Upper lobe of right lung (tissue), 1 donor: ENCODE measurements at regions not wholly inside any gene's neighbourhood (a gene's known extent, or its start where the extent isn't known, plus 50 kb on each side); places are given as distances from the start of the nearest gene placed in this dataset.

ENCODE experiments used
- ATAC-seq: fragments of 200-7000 bp; cut with Tn5 transposase; one replicate; pipeline ENCODE4 v1.9.1; 2020; ENCODE audit warnings: mild to moderate bottlenecking, moderate library complexity
- DNase-seq: peaks from one replicate; pipeline ENCODE4 v3.0.0-alpha.2; 2020
- H3K27ac ChIP-seq: fragments of 200-600 bp; one replicate; pipeline ENCODE4 v1.8.0; 2022
- H3K27me3 ChIP-seq: fragments of 200-600 bp; one replicate; pipeline ENCODE4 v1.8.0; 2022; ENCODE audit warnings: mild to moderate bottlenecking
- H3K36me3 ChIP-seq: fragments of 200-600 bp; one replicate; pipeline ENCODE4 v1.8.0; 2022
- H3K4me1 ChIP-seq: fragments of 200-600 bp; one replicate; pipeline ENCODE4 v1.8.0; 2022
- H3K4me3 ChIP-seq: fragments of 200-600 bp; one replicate; pipeline ENCODE4 v1.8.0; 2022; ENCODE audit warnings: mild to moderate bottlenecking
- H3K9me3 ChIP-seq: fragments of 200-600 bp; one replicate; pipeline ENCODE4 v1.8.0; 2022
- CTCF ChIP-seq: fragments of 200-600 bp; IDR thresholded peaks from one replicate; pipeline ENCODE4 v1.8.0; 2022; ENCODE audit warnings: antibody characterized with exemption
- intact Hi-C: fragments of 100-400 bp; cut with DNase I; formaldehyde crosslinking; loops from one replicate; pipeline ENCODE4 v1.11.0; 2022
- donor health status: DM: no; HTN: yes; CAD: no; lungs with severe emphysema.

- H3K36me3 ChIP-seq = no peaks in the 10 kb centered on the region
- DNase-seq = no peak
- H3K27me3 ChIP-seq = no peaks in the 10 kb centered on the region
- TF ChIP-seq CTCF = no peak
- H3K4me3 ChIP-seq = no peak overlapping the region
- ATAC-seq = no peak
- no peaks in the 10 kb centered on the region for H3K4me1 ChIP-seq
- no peak overlapping the region for H3K27ac ChIP-seq
- intact Hi-C loops = no loop called here
- no peaks in the 10 kb centered on the region for H3K9me3 ChIP-seq
Measured at GRCh38 chr10:118128675-118129074, 81.9 kb upstream of the RAB11FIP2 start.

GRCh38 chr10:118118716-118119115 is 72.0 kb upstream of the RAB11FIP2 start:
- no peaks in the 10 kb centered on the region for H3K9me3 ChIP-seq
- H3K36me3 ChIP-seq = no peaks in the 10 kb centered on the region
- no peak overlapping the region for H3K4me3 ChIP-seq
- no peak overlapping the region for H3K27ac ChIP-seq
- DNase-seq = no peak
- H3K4me1 ChIP-seq = no peaks in the 10 kb centered on the region
- no peak for TF ChIP-seq CTCF
- intact Hi-C loops = no loop called here
- no peaks in the 10 kb centered on the region for H3K27me3 ChIP-seq
- no peak for ATAC-seq

- DNase-seq (no peak), ATAC-seq (no peak)
- Histone ChIP-seq H3K27me3 (no peaks in the 10 kb centered on the region), H3K36me3 (no peaks in the 10 kb centered on the region), H3K4me3 (no peak overlapping the region), H3K9me3 (no peaks in the 10 kb centered on the region), H3K27ac (no peak overlapping the region), H3K4me1 (no peaks in the 10 kb centered on the region)
- no peak for TF ChIP-seq CTCF
- intact Hi-C loops = no loop called here
Measured at GRCh38 chr10:118116715-118117449, 70.1 kb upstream of the RAB11FIP2 start.

- H3K27ac ChIP-seq = no peak overlapping the region
- H3K9me3 ChIP-seq = no peaks in the 10 kb centered on the region
- H3K36me3 ChIP-seq = no peaks in the 10 kb centered on the region
- no peak for ATAC-seq
- no peaks in the 10 kb centered on the region for H3K4me1 ChIP-seq
- intact Hi-C loops = no loop called here
- no peaks in the 10 kb centered on the region for H3K27me3 ChIP-seq
- no peak overlapping the region for H3K4me3 ChIP-seq
- DNase-seq = no peak
- no peak for TF ChIP-seq CTCF
Measured at GRCh38 chr10:118116362-118116714, 69.6 kb upstream of the RAB11FIP2 start.

- no peaks in the 10 kb centered on the region for H3K4me1 ChIP-seq
- no peaks in the 10 kb centered on the region for H3K27me3 ChIP-seq
- DNase-seq = no peak
- no peak overlapping the region for H3K4me3 ChIP-seq
- H3K27ac ChIP-seq = no peak overlapping the region
- H3K9me3 ChIP-seq = no peaks in the 10 kb centered on the region
- intact Hi-C loops = no loop called here
- TF ChIP-seq CTCF = no peak
- no peak for ATAC-seq
- H3K36me3 ChIP-seq = no peaks in the 10 kb centered on the region
Measured at GRCh38 chr10:118115701-118116100, 69.0 kb upstream of the RAB11FIP2 start.

GRCh38 chr10:118114992-118115391 is 68.3 kb upstream of the RAB11FIP2 start:
- TF ChIP-seq CTCF = no peak
- no peak for ATAC-seq
- no peaks in the 10 kb centered on the region for H3K36me3 ChIP-seq
- intact Hi-C loops = no loop called here
- no peak for DNase-seq
- no peaks in the 10 kb centered on the region for H3K27me3 ChIP-seq
- no peak overlapping the region for H3K27ac ChIP-seq
- no peaks in the 10 kb centered on the region for H3K4me1 ChIP-seq
- H3K4me3 ChIP-seq = no peak overlapping the region
- no peaks in the 10 kb centered on the region for H3K9me3 ChIP-seq
